Neural crest cell (in vitro differentiated cells): ENCODE measurements at regions not wholly inside any gene's neighbourhood (a gene's known extent, or its start where the extent isn't known, plus 50 kb on each side); places are given as distances from the start of the nearest gene placed in this dataset.

ENCODE experiments used
- DNase-seq: peaks from one replicate; pipeline ENCODE4 v3.0.0; 2021; ENCODE audit warnings: low read depth, mixed read lengths, low spot score
- H3K27ac Mint-ChIP-seq: one replicate; pipeline ENCODE4 v1.8.0; 2021; ENCODE audit warnings: mild to moderate bottlenecking, mixed read lengths; ENCODE audit not compliant: unreplicated experiment
- H3K27me3 Mint-ChIP-seq: 2 replicates; pipeline ENCODE4 v1.8.0; 2021; ENCODE audit warnings: low read depth, mild to moderate bottlenecking, mixed read lengths
- H3K36me3 Mint-ChIP-seq: 2 replicates; pipeline ENCODE4 v1.8.0; 2021; ENCODE audit warnings: low read depth, mild to moderate bottlenecking, mixed read lengths
- H3K4me1 Mint-ChIP-seq: 2 replicates; pipeline ENCODE4 v1.8.0; 2021; ENCODE audit warnings: mixed read lengths
- H3K4me3 Mint-ChIP-seq: one replicate; pipeline ENCODE4 v1.8.0; 2021; ENCODE audit warnings: mild to moderate bottlenecking, mixed read lengths
- H3K9me3 Mint-ChIP-seq: 2 replicates; pipeline ENCODE4 v1.8.0; 2021; ENCODE audit warnings: mixed read lengths
- CTCF ChIP-seq: fragments of 200-600 bp; sonication (generic); conservative IDR thresholded peaks from 2 replicates; pipeline ENCODE4 v1.5.0; 2021; ENCODE audit warnings: antibody characterized with exemption, mild to moderate bottlenecking

- no peak for TF ChIP-seq CTCF
- Mint-ChIP-seq H3K9me3 (no peaks in the 10 kb centered on the region), H3K27ac (peak overlapping the region; percentile 21), H3K4me1 (peaks cover 10% of the 10 kb centered on the region), H3K27me3 (no peaks in the 10 kb centered on the region), H3K36me3 (no peaks in the 10 kb centered on the region), H3K4me3 (no peak overlapping the region)
- no peak for DNase-seq
These were observed 101.2 kb upstream of the PRPS1L1 start for GRCh38 chr7:18128846-18129245.

- Mint-ChIP-seq H3K4me1 (peaks cover 10% of the 10 kb centered on the region), H3K27ac (no peak overlapping the region), H3K36me3 (no peaks in the 10 kb centered on the region), H3K27me3 (no peaks in the 10 kb centered on the region), H3K9me3 (no peaks in the 10 kb centered on the region), H3K4me3 (no peak overlapping the region)
- no peak for TF ChIP-seq CTCF
- no peak for DNase-seq
These were observed 105.2 kb upstream of the PRPS1L1 start for GRCh38 chr7:18132811-18133210.

- Mint-ChIP-seq H3K4me3 (no peak overlapping the region), H3K9me3 (no peaks in the 10 kb centered on the region), H3K27ac (no peak overlapping the region), H3K36me3 (no peaks in the 10 kb centered on the region), H3K4me1 (peaks cover under 1% of the 10 kb centered on the region), H3K27me3 (no peaks in the 10 kb centered on the region)
- no peak for TF ChIP-seq CTCF
- DNase-seq = no peak
These were observed 106.3 kb upstream of the PRPS1L1 start for GRCh38 chr7:18133921-18134320.

GRCh38 chr7:18140943-18141342, 113.3 kb upstream of the PRPS1L1 start:
- Mint-ChIP-seq H3K4me3 (no peak overlapping the region), H3K9me3 (no peaks in the 10 kb centered on the region), H3K27ac (no peak overlapping the region), H3K27me3 (peaks cover 3% of the 10 kb centered on the region), H3K36me3 (no peaks in the 10 kb centered on the region), H3K4me1 (peaks cover 9% of the 10 kb centered on the region)
- no peak for TF ChIP-seq CTCF
- DNase-seq = no peak

- no peak for TF ChIP-seq CTCF
- no peak for DNase-seq
- H3K9me3 Mint-ChIP-seq = no peaks in the 10 kb centered on the region
- peak overlapping the region; percentile 58 for H3K27ac Mint-ChIP-seq
- H3K36me3 Mint-ChIP-seq = no peaks in the 10 kb centered on the region
- H3K4me3 Mint-ChIP-seq = no peak overlapping the region
- H3K4me1 Mint-ChIP-seq = peaks cover 9% of the 10 kb centered on the region
- H3K27me3 Mint-ChIP-seq = peaks cover 3% of the 10 kb centered on the region
These were observed 116.5 kb upstream of the PRPS1L1 start for GRCh38 chr7:18144166-18144565.

GRCh38 chr7:18145160-18145559, 117.5 kb upstream of the PRPS1L1 start:
- Mint-ChIP-seq H3K27ac (no peak overlapping the region), H3K9me3 (no peaks in the 10 kb centered on the region), H3K4me1 (peaks cover 9% of the 10 kb centered on the region), H3K36me3 (no peaks in the 10 kb centered on the region), H3K4me3 (no peak overlapping the region), H3K27me3 (peaks cover 3% of the 10 kb centered on the region)
- no peak for TF ChIP-seq CTCF
- no peak for DNase-seq
